Mesothelial cell of epicardium (in vitro differentiated cells): ENCODE measurements at regions not wholly inside any gene's neighbourhood (a gene's known extent, or its start where the extent isn't known, plus 50 kb on each side); places are given as distances from the start of the nearest gene placed in this dataset.

ENCODE experiments used
- DNase-seq, 2 experiments: peaks; one replicate each; pipeline ENCODE4 v3.0.0; 2021; ENCODE audit warnings: low spot score in 2 of 2; ENCODE audit not compliant: unreplicated experiment in 2 of 2
- H3K27ac Mint-ChIP-seq: 2 replicates; pipeline ENCODE4 v1.8.0; 2021; ENCODE audit warnings: mixed read lengths
- H3K27me3 Mint-ChIP-seq: 2 replicates; pipeline ENCODE4 v1.8.0; 2021; ENCODE audit warnings: low read depth, mixed read lengths
- H3K36me3 Mint-ChIP-seq: 2 replicates; pipeline ENCODE4 v1.8.0; 2021; ENCODE audit warnings: mixed read lengths
- H3K4me1 Mint-ChIP-seq: 2 replicates; pipeline ENCODE4 v1.8.0; 2021; ENCODE audit warnings: mixed read lengths
- H3K4me3 Mint-ChIP-seq: 2 replicates; pipeline ENCODE4 v1.8.0; 2021; ENCODE audit warnings: mild to moderate bottlenecking, moderate library complexity, mixed read lengths
- H3K9me3 Mint-ChIP-seq: 2 replicates; pipeline ENCODE4 v1.8.0; 2021; ENCODE audit warnings: mixed read lengths
- TF ChIP-seq, protein P1 (sequence below): fragments of 200-600 bp; sonication (generic); IDR thresholded peaks from one replicate; pipeline ENCODE4 v1.5.0; 2021; ENCODE audit warnings: antibody characterized with exemption; ENCODE audit not compliant: unreplicated experiment

DNA sequence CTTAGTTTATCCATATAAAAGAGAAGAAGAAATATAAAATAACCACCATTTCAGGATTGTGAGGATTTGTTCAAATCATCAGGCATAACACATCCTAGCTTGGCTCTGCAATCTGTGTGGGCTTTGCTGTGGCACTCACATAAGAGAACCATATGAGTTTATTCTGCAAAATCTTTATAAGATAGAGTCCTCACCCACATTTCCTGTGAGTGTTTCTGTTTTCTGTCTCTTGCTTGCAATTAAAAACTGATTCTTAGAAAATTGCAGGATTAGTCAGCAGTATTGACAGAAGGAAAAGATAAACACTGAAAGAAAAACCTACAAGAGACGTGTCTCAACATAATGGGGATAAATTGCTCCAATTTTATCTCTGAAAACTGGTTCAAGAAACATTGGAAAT is 258.5 kb downstream of the RND3 start:
- no peak for DNase-seq
- Mint-ChIP-seq H3K27ac (no peak overlapping the region), H3K4me1 (peaks cover 3% of the 10 kb centered on the region), H3K4me3 (no peak overlapping the region), H3K9me3 (peaks cover 5% of the 10 kb centered on the region), H3K27me3 (no peaks in the 10 kb centered on the region), H3K36me3 (no peaks in the 10 kb centered on the region)
- TF ChIP-seq, protein P1, sequence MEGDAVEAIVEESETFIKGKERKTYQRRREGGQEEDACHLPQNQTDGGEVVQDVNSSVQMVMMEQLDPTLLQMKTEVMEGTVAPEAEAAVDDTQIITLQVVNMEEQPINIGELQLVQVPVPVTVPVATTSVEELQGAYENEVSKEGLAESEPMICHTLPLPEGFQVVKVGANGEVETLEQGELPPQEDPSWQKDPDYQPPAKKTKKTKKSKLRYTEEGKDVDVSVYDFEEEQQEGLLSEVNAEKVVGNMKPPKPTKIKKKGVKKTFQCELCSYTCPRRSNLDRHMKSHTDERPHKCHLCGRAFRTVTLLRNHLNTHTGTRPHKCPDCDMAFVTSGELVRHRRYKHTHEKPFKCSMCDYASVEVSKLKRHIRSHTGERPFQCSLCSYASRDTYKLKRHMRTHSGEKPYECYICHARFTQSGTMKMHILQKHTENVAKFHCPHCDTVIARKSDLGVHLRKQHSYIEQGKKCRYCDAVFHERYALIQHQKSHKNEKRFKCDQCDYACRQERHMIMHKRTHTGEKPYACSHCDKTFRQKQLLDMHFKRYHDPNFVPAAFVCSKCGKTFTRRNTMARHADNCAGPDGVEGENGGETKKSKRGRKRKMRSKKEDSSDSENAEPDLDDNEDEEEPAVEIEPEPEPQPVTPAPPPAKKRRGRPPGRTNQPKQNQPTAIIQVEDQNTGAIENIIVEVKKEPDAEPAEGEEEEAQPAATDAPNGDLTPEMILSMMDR = no peak

DNA sequence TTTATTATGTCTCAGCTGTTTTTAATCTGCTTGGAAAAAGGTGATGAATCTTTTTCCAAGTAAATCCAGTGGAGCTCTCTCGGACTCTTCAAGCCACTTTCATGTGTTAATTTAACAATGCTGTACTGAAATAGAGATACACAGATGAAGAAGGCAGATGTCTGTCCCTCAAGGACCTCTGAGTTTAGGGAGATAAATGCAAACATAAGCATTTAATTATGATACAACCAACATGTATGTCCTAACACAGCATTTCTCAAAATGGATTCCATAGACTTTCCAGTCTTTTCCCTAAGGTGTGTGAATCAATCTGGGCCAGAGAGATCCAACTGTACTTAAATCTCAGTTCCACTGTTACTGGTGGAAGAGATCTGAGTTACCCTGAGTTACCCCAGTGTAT is 262.4 kb downstream of the RND3 start:
- H3K4me1 Mint-ChIP-seq = peaks cover 9% of the 10 kb centered on the region
- H3K9me3 Mint-ChIP-seq = peaks cover 5% of the 10 kb centered on the region
- DNase-seq = no peak
- H3K4me3 Mint-ChIP-seq = no peak overlapping the region
- TF ChIP-seq, protein P1 = no peak
- H3K27ac Mint-ChIP-seq = no peak overlapping the region
- H3K36me3 Mint-ChIP-seq = no peaks in the 10 kb centered on the region
- H3K27me3 Mint-ChIP-seq = no peaks in the 10 kb centered on the region

DNA sequence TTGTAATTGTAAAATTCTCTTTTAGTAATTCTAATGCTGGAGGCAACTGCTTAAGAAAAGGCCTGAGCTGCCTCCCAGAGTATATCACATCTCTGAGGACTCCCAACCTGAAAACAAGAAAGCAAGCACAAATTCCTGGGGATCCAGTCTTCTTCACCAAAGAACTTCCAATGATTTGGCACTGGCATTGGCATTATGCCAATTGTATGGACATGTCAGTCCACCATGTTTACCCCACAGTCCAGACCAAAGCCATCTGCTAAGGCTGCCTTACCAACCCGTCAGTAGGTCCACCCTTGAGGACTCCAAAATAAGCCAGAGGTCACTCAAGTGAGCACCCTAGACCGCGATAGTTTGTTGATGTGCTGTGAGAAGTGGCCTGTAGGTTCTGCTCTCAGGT is 263.1 kb downstream of the RND3 start:
- Mint-ChIP-seq H3K36me3 (no peaks in the 10 kb centered on the region), H3K4me1 (peaks cover 7% of the 10 kb centered on the region), H3K27ac (no peak overlapping the region), H3K4me3 (no peak overlapping the region), H3K9me3 (peaks cover 5% of the 10 kb centered on the region), H3K27me3 (no peaks in the 10 kb centered on the region)
- TF ChIP-seq, protein P1 = no peak
- DNase-seq = no peak

DNA sequence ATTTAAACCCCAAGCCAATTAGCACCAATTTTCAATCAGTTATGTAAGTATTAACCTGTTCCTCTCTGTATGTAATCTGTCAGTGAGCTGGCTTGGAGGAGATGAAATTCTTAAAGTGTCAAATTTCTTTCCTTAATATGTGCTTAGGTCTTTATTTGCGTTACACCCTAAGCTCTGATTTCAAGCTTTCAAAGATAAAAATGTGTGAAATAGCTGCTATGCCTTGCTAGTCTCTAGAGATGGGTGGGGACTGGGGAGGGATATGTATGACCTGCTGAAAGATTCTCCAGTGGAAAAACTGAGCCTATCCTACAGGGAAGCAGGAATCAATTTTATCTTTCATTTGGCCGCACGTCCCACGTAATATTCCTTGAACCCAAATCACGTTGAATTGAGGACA is 264.5 kb downstream of the RND3 start:
- no peak overlapping the region for H3K27ac Mint-ChIP-seq
- no peaks in the 10 kb centered on the region for H3K36me3 Mint-ChIP-seq
- DNase-seq = no peak
- peaks cover 7% of the 10 kb centered on the region for H3K4me1 Mint-ChIP-seq
- H3K4me3 Mint-ChIP-seq = no peak overlapping the region
- TF ChIP-seq, protein P1 = no peak
- H3K27me3 Mint-ChIP-seq = no peaks in the 10 kb centered on the region
- peaks cover 9% of the 10 kb centered on the region for H3K9me3 Mint-ChIP-seq

DNA sequence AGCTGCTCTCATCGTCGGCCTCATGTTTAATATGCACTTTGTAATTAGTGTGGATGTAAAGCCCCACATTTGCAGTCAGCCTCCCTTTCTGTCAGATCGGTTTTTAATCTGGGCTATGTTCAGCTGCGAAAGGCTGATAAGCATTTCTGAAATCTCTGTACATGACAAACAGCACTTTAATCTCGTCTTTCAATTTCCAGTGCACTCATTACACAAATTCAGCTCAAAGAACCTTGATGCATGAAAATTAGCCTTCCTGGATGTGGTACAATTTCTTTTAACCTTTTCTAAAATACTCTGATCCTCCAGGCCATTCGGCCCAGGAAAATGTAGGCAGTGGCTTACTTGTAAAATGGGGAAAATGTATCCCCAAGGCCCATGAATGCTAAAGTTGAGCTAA is 265.1 kb downstream of the RND3 start:
- no peaks in the 10 kb centered on the region for H3K36me3 Mint-ChIP-seq
- no peak overlapping the region for H3K4me3 Mint-ChIP-seq
- H3K9me3 Mint-ChIP-seq = peaks cover 9% of the 10 kb centered on the region
- TF ChIP-seq, protein P1 = no peak
- H3K4me1 Mint-ChIP-seq = peaks cover 7% of the 10 kb centered on the region
- no peak overlapping the region for H3K27ac Mint-ChIP-seq
- DNase-seq = no peak
- H3K27me3 Mint-ChIP-seq = no peaks in the 10 kb centered on the region

DNA sequence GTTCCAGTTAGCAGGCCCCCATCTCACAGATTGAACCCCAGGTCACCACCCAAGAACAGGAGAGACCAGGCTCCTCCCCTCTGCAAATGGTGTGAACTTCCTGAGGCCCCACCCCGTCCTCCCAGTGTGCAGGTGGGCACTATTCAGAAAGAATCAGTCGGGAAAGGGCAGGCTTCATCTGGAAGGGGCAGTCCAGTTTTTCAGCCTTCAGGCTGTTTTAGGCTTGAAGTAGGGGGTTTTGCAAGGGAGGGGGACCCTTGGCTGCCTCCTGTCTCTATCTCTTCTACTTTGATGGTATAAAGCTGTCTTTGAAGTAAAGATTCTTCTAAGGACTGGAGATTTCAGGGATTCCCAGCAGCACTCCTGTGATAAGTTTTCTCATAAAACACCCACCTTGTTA is 267.6 kb downstream of the RND3 start:
- Mint-ChIP-seq H3K27ac (no peak overlapping the region), H3K27me3 (no peaks in the 10 kb centered on the region), H3K36me3 (no peaks in the 10 kb centered on the region), H3K9me3 (peaks cover 4% of the 10 kb centered on the region), H3K4me3 (no peak overlapping the region), H3K4me1 (peaks cover 7% of the 10 kb centered on the region)
- TF ChIP-seq, protein P1 = no peak
- DNase-seq = no peak
